GM23338 (cell line): ENCODE measurements at regions not wholly inside any gene's neighbourhood (a gene's known extent, or its start where the extent isn't known, plus 50 kb on each side); places are given as distances from the start of the nearest gene placed in this dataset.

ENCODE experiments used
- ATAC-seq: fragments of 200-7000 bp; cut with Tn5 transposase; 3 replicates; pipeline ENCODE4 v1.9.1; 2020
- DNase-seq: peaks from one replicate; pipeline ENCODE4 v3.0.0-alpha.2; 2015; ENCODE audit warnings: low spot score
- H2AFZ ChIP-seq: fragments of 200-600 bp; sonication (generic); 2 replicates; pipeline ENCODE4 v1.8.0; 2016; ENCODE audit warnings: antibody characterized with exemption, mild to moderate bottlenecking, moderate library complexity
- H3F3A ChIP-seq: fragments of 200-600 bp; sonication (generic); replicated peaks from 2 replicates; pipeline ENCODE4 v1.8.0; 2017; ENCODE audit warnings: antibody characterized with exemption, mixed run types, low read depth
- H3K27ac ChIP-seq: fragments of 200-600 bp; sonication (generic); 2 replicates; pipeline ENCODE4 v1.6.1; 2016; ENCODE audit warnings: low read depth
- H3K27me3 ChIP-seq: fragments of 200-600 bp; sonication (generic); 2 replicates; pipeline ENCODE4 v1.8.0; 2016; ENCODE audit warnings: mild to moderate bottlenecking, mixed run types, moderate library complexity; ENCODE audit not compliant: insufficient read depth
- H3K36me3 ChIP-seq: fragments of 200-600 bp; sonication (generic); 2 replicates; pipeline ENCODE4 v1.8.0; 2016; ENCODE audit warnings: mild to moderate bottlenecking; ENCODE audit not compliant: insufficient read depth
- H3K4me1 ChIP-seq: fragments of 200-600 bp; sonication (generic); 2 replicates; pipeline ENCODE4 v1.8.0; 2016; ENCODE audit warnings: mild to moderate bottlenecking, moderate library complexity; ENCODE audit not compliant: insufficient read depth
- H3K4me2 ChIP-seq: fragments of 200-600 bp; sonication (generic); 2 replicates; pipeline ENCODE4 v1.7.1; 2017; ENCODE audit warnings: mixed run types
- H3K4me3 ChIP-seq: fragments of 200-600 bp; sonication (generic); 2 replicates; pipeline ENCODE4 v1.6.1; 2016; ENCODE audit warnings: mixed run types
- H3K79me2 ChIP-seq: fragments of 200-600 bp; sonication (generic); replicated peaks from 2 replicates; pipeline ENCODE4 v1.8.0; 2017; ENCODE audit warnings: mild to moderate bottlenecking; ENCODE audit not compliant: insufficient read depth
- H3K9me2 ChIP-seq: fragments of 200-600 bp; sonication (generic); 2 replicates; pipeline ENCODE4 v1.8.0; 2017; ENCODE audit not compliant: insufficient read depth
- H4K20me1 ChIP-seq: fragments of 200-600 bp; sonication (generic); replicated peaks from 2 replicates; pipeline ENCODE4 v1.8.0; 2017; ENCODE audit warnings: mild to moderate bottlenecking; ENCODE audit not compliant: insufficient read depth
- H3K27ac Mint-ChIP-seq: 2 replicates; pipeline ENCODE4 v1.8.0; 2020; ENCODE audit warnings: inconsistent platforms, mild to moderate bottlenecking, moderate library complexity, mixed read lengths
- H3K27me3 Mint-ChIP-seq: 3 replicates; pipeline ENCODE4 v1.8.0; 2022; ENCODE audit warnings: low read depth, mild to moderate bottlenecking, moderate library complexity, mixed read lengths, inconsistent platforms; ENCODE audit not compliant: insufficient read depth, poor library complexity
- H3K36me3 Mint-ChIP-seq: 3 replicates; pipeline ENCODE4 v1.8.0; 2021; ENCODE audit warnings: low read depth, mild to moderate bottlenecking, inconsistent platforms, moderate library complexity, mixed read lengths
- H3K4me1 Mint-ChIP-seq: 3 replicates; pipeline ENCODE4 v1.8.0; 2020; ENCODE audit warnings: mild to moderate bottlenecking, inconsistent platforms, mixed read lengths
- H3K4me3 Mint-ChIP-seq: 3 replicates; pipeline ENCODE4 v1.8.0; 2021; ENCODE audit warnings: moderate library complexity, mild to moderate bottlenecking, inconsistent platforms, mixed read lengths
- H3K9me3 Mint-ChIP-seq: 3 replicates; pipeline ENCODE4 v1.8.0; 2020; ENCODE audit warnings: moderate library complexity, mild to moderate bottlenecking, inconsistent platforms, mixed read lengths
- JUNB ChIP-seq: IDR thresholded peaks from one replicate; pipeline ENCODE4 v1.6.1; 2016; ENCODE audit warnings: antibody characterized with exemption; ENCODE audit not compliant: unreplicated experiment
- NANOG ChIP-seq: IDR thresholded peaks from 2 replicates; pipeline ENCODE4 v1.6.1; 2016; ENCODE audit warnings: antibody characterized with exemption, borderline replicate concordance
- REST ChIP-seq: IDR thresholded peaks from one replicate; pipeline ENCODE4 v1.6.1; 2018; ENCODE audit warnings: antibody characterized with exemption; ENCODE audit not compliant: unreplicated experiment
- TF ChIP-seq, protein P1 (sequence below), 2 experiments: fragments of 200-600 bp in 1 of 2; sonication (generic) in 1 of 2; conservative IDR thresholded peaks; 2 replicates each; pipeline versions ENCODE4 v1.5.1 to v1.6.1; 2016 to 2017; ENCODE audit warnings: antibody characterized with exemption in 2 of 2, low read depth in 2 of 2, mild to moderate bottlenecking in 2 of 2, moderate library complexity in 1 of 2
- TF ChIP-seq, protein P2 (sequence below): IDR thresholded peaks from 2 replicates; pipeline ENCODE4 v1.6.1; 2016; ENCODE audit warnings: antibody characterized with exemption

- H3K36me3 Mint-ChIP-seq: no peaks in the 10 kb centered on the region
- Histone ChIP-seq H4K20me1 (no peaks in the 10 kb centered on the region), H3K79me2 (no peaks in the 10 kb centered on the region), H3K27me3 (no peaks in the 10 kb centered on the region), H3K4me3 (no peak overlapping the region), H3K4me2 (no peak overlapping the region), H3K36me3 (no peaks in the 10 kb centered on the region), H3K27ac (no peak overlapping the region), H3K9me2 (no peaks in the 10 kb centered on the region), H2AFZ (no peak overlapping the region), H3K4me1 (no peaks in the 10 kb centered on the region), H3F3A (no peaks in the 10 kb centered on the region)
- ATAC-seq: no peak
- H3K9me3 Mint-ChIP-seq: no peaks in the 10 kb centered on the region
- no peak for TF ChIP-seq NANOG
- TF ChIP-seq, protein P1, sequence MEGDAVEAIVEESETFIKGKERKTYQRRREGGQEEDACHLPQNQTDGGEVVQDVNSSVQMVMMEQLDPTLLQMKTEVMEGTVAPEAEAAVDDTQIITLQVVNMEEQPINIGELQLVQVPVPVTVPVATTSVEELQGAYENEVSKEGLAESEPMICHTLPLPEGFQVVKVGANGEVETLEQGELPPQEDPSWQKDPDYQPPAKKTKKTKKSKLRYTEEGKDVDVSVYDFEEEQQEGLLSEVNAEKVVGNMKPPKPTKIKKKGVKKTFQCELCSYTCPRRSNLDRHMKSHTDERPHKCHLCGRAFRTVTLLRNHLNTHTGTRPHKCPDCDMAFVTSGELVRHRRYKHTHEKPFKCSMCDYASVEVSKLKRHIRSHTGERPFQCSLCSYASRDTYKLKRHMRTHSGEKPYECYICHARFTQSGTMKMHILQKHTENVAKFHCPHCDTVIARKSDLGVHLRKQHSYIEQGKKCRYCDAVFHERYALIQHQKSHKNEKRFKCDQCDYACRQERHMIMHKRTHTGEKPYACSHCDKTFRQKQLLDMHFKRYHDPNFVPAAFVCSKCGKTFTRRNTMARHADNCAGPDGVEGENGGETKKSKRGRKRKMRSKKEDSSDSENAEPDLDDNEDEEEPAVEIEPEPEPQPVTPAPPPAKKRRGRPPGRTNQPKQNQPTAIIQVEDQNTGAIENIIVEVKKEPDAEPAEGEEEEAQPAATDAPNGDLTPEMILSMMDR (conservative IDR thresholded peaks at IDR 0.05; ENCODE audit: low read depth in 2 of 2): no peak
- no peak for DNase-seq
- no peaks in the 10 kb centered on the region for H3K4me1 Mint-ChIP-seq
- no peak overlapping the region for H3K4me3 Mint-ChIP-seq
- H3K27ac Mint-ChIP-seq: no peak overlapping the region
- peaks cover 3% of the 10 kb centered on the region for H3K27me3 Mint-ChIP-seq
These were observed 73.5 kb upstream of the LRRC7 start for GRCh38 chr1:69494221-69494620.

- DNase-seq (no peak), ATAC-seq (no peak)
- H3K36me3 Mint-ChIP-seq: no peaks in the 10 kb centered on the region
- Histone ChIP-seq H3K79me2 (no peaks in the 10 kb centered on the region), H3K9me2 (no peaks in the 10 kb centered on the region), H3K4me1 (no peaks in the 10 kb centered on the region), H3F3A (no peaks in the 10 kb centered on the region), H3K4me3 (no peak overlapping the region), H2AFZ (no peak overlapping the region), H3K27ac (no peak overlapping the region), H3K27me3 (no peaks in the 10 kb centered on the region), H3K36me3 (no peaks in the 10 kb centered on the region), H4K20me1 (no peaks in the 10 kb centered on the region), H3K4me2 (no peak overlapping the region)
- H3K4me3 Mint-ChIP-seq: no peak overlapping the region
- H3K27me3 Mint-ChIP-seq: peaks cover 3% of the 10 kb centered on the region
- no peaks in the 10 kb centered on the region for H3K9me3 Mint-ChIP-seq
- H3K27ac Mint-ChIP-seq: no peak overlapping the region
- TF ChIP-seq, protein P2, sequence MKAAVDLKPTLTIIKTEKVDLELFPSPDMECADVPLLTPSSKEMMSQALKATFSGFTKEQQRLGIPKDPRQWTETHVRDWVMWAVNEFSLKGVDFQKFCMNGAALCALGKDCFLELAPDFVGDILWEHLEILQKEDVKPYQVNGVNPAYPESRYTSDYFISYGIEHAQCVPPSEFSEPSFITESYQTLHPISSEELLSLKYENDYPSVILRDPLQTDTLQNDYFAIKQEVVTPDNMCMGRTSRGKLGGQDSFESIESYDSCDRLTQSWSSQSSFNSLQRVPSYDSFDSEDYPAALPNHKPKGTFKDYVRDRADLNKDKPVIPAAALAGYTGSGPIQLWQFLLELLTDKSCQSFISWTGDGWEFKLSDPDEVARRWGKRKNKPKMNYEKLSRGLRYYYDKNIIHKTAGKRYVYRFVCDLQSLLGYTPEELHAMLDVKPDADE: no peak
- H3K4me1 Mint-ChIP-seq: no peaks in the 10 kb centered on the region
These were observed 70.1 kb upstream of the LRRC7 start for GRCh38 chr1:69497441-69498221.

DNA sequence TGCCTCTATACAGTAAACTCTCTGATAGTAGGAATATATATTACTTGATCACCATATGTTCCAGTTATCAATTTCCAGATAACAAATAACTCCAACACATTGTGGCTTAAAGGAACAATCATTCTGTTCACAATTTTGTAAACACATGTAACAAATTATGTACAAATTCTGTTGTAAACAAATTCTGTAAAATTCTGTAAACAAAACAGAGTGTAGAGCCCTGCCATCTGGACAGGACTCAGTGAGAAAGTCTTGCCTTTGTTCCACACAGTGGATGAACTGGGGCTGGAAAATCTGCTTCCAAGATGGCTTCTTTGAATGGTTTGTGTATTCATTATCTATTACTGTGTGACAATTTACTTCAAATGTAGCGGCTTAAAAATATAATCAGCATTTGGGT is 69.0 kb upstream of the LRRC7 start:
- H3F3A ChIP-seq: no peaks in the 10 kb centered on the region
- no peak overlapping the region for H3K27ac ChIP-seq
- H3K4me3 Mint-ChIP-seq: no peak overlapping the region
- TF ChIP-seq JUNB (no peak), REST (no peak)
- TF ChIP-seq, protein P1 (conservative IDR thresholded peaks at IDR 0.05; ENCODE audit: low read depth in 2 of 2): no peak

More for the DNA sequence above, 69.0 kb upstream of the LRRC7 start:
- ATAC-seq: no peak
- no peaks in the 10 kb centered on the region for H3K27me3 ChIP-seq
- H3K9me3 Mint-ChIP-seq: no peaks in the 10 kb centered on the region
- H3K36me3 Mint-ChIP-seq: no peaks in the 10 kb centered on the region
- no peak overlapping the region for H3K4me3 ChIP-seq
- H3K4me1 Mint-ChIP-seq: no peaks in the 10 kb centered on the region
- H3K4me1 ChIP-seq: no peaks in the 10 kb centered on the region
- H3K4me2 ChIP-seq: no peak overlapping the region
- H3K9me2 ChIP-seq: no peaks in the 10 kb centered on the region
- no peak for DNase-seq
- no peak overlapping the region for H2AFZ ChIP-seq
- H4K20me1 ChIP-seq: no peaks in the 10 kb centered on the region
- no peaks in the 10 kb centered on the region for H3K79me2 ChIP-seq
- no peaks in the 10 kb centered on the region for H3K36me3 ChIP-seq
- H3K27me3 Mint-ChIP-seq: peaks cover 3% of the 10 kb centered on the region
- no peak overlapping the region for H3K27ac Mint-ChIP-seq
